Fibroblast of the aortic adventitia (primary cell): ENCODE measurements at regions not wholly inside any gene's neighbourhood (a gene's known extent, or its start where the extent isn't known, plus 50 kb on each side); places are given as distances from the start of the nearest gene placed in this dataset.
"Not testable (repeated sequence)": the region's sequence is repeated elsewhere in the genome, so short reads cannot be mapped to it uniquely, and the experiment has no call there.

Source experiments
- DNase-seq: peaks from one replicate; pipeline ENCODE4 v3.0.0-alpha.2; 2010; ENCODE audit warnings: low read depth
- H3K4me3 ChIP-seq: 2 replicates; pipeline ENCODE4 v1.5.1; 2011; ENCODE audit warnings: low read depth, mild to moderate bottlenecking, control low read depth, low read length, moderate library complexity
- CTCF ChIP-seq: IDR thresholded peaks from 2 replicates; pipeline ENCODE4 v1.5.1; 2011; ENCODE audit warnings: mild to moderate bottlenecking, low read length, control low read depth, inconsistent platforms; ENCODE audit not compliant: insufficient read depth

- no peak for DNase-seq
- TF ChIP-seq CTCF = no peak
- H3K4me3 ChIP-seq = no peak overlapping the region
Measured at GRCh38 chrX:3960952-3961351, 247.5 kb upstream of the PRKX start.

- no peak for DNase-seq
- H3K4me3 ChIP-seq = no peak overlapping the region
- no peak for TF ChIP-seq CTCF
Measured at GRCh38 chrX:3951859-3952258, 238.4 kb upstream of the PRKX start.

- no peak for TF ChIP-seq CTCF
Measured at GRCh38 chrX:3950373-3950772, 236.9 kb upstream of the PRKX start.

GRCh38 chrX:3943965-3944364, 230.5 kb upstream of the PRKX start:
- no peak overlapping the region for H3K4me3 ChIP-seq
- no peak for DNase-seq
- no peak for TF ChIP-seq CTCF

More at GRCh38 chrX:3950373-3950772, 236.9 kb upstream of the PRKX start:
- peak; percentile 1 for DNase-seq
- no peak overlapping the region for H3K4me3 ChIP-seq

- DNase-seq = peak; percentile 36
- peak; percentile 57 for TF ChIP-seq CTCF
- no peak overlapping the region for H3K4me3 ChIP-seq
Measured at GRCh38 chrX:3940000-3940610, 226.7 kb upstream of the PRKX start.

GRCh38 chrX:3938587-3938986, 225.1 kb upstream of the PRKX start:
- TF ChIP-seq CTCF = no peak
- no peak for DNase-seq
- H3K4me3 ChIP-seq = no peak overlapping the region

- DNase-seq, H3K4me3 ChIP-seq: not testable (repeated sequence)
Measured at GRCh38 chrX:3935196-3935595, 221.7 kb upstream of the PRKX start.

- DNase-seq, H3K4me3 ChIP-seq: not testable (repeated sequence)
Measured at GRCh38 chrX:3920424-3921017, 207.1 kb upstream of the PRKX start.

GRCh38 chrX:3919668-3920423, 206.4 kb upstream of the PRKX start:
- H3K4me3 ChIP-seq, DNase-seq: not testable (repeated sequence)

GRCh38 chrX:3914813-3915212, 201.4 kb upstream of the PRKX start:
- not testable (repeated sequence) for DNase-seq, H3K4me3 ChIP-seq

GRCh38 chrX:3914059-3914458, 200.6 kb upstream of the PRKX start:
- H3K4me3 ChIP-seq, DNase-seq: not testable (repeated sequence)
